CD14-positive monocyte (primary cell): ENCODE measurements at regions not wholly inside any gene's neighbourhood (a gene's known extent, or its start where the extent isn't known, plus 50 kb on each side); places are given as distances from the start of the nearest gene placed in this dataset.

Experiments
- DNase-seq, 3 donors: peaks; one replicate each; pipeline ENCODE4 v3.0.0-alpha.2; 2011 to 2022
- H2AFZ ChIP-seq: 2 replicates; pipeline ENCODE4 v1.6.0; 2012; ENCODE audit warnings: mild to moderate bottlenecking, low read depth, low read length, inconsistent platforms; ENCODE audit not compliant: insufficient read depth, poor library complexity, severe bottlenecking
- H3K27ac ChIP-seq, 2 donors: 1 replicate in 1 of 2; 2 replicates in 1 of 2; pipeline ENCODE4 v1.5.1; 2012 to 2013; ENCODE audit warnings: low read length in 2 of 2, control low read depth in 1 of 2, inconsistent platforms in 1 of 2, low read depth in 1 of 2, mild to moderate bottlenecking in 1 of 2
- H3K27me3 ChIP-seq, 2 donors: one replicate each; pipeline versions ENCODE4 v1.6.0 to v1.6.1; 2011 to 2013; ENCODE audit warnings: low read length in 2 of 2; ENCODE audit not compliant: control insufficient read depth in 2 of 2, insufficient read depth in 2 of 2
- H3K36me3 ChIP-seq, 2 donors: replicated peaks in 1 of 2; 1 replicate in 1 of 2; 2 replicates in 1 of 2; pipeline versions ENCODE4 v1.5.1 to v1.6.1; 2012 to 2013; ENCODE audit warnings: low read length in 2 of 2, control low read depth in 1 of 2, inconsistent platforms in 1 of 2, mild to moderate bottlenecking in 1 of 2; ENCODE audit not compliant: insufficient read depth in 2 of 2, control insufficient read depth in 1 of 2
- H3K4me1 ChIP-seq, 2 donors: 1 replicate in 1 of 2; 2 replicates in 1 of 2; pipeline versions ENCODE4 v1.5.1 to v1.6.1; 2012 to 2013; ENCODE audit warnings: low read length in 2 of 2, control low read depth in 1 of 2, inconsistent platforms in 1 of 2, mild to moderate bottlenecking in 1 of 2, moderate library complexity in 1 of 2; ENCODE audit not compliant: insufficient read depth in 2 of 2, control insufficient read depth in 1 of 2
- H3K4me2 ChIP-seq: replicated peaks from 2 replicates; pipeline ENCODE3; 2012; ENCODE audit warnings: low read length, moderate library complexity, mild to moderate bottlenecking; ENCODE audit not compliant: poor library complexity, severe bottlenecking; ENCODE audit errors: extremely low read depth
- H3K4me3 ChIP-seq, 3 experiments: fragments of 200-600 bp in 1 of 3; sonication (generic) in 1 of 3; replicated peaks in 1 of 3; 1 replicate in 2 of 3; 2 replicates in 1 of 3; pipeline ENCODE4 v1.5.1; 2011 to 2013; ENCODE audit warnings: low read length in 3 of 3, mild to moderate bottlenecking in 3 of 3, control low read depth in 2 of 3, low read depth in 2 of 3, inconsistent platforms in 1 of 3, moderate library complexity in 1 of 3
- H3K79me2 ChIP-seq: 2 replicates; pipeline ENCODE4 v1.6.0; 2012; ENCODE audit warnings: mild to moderate bottlenecking, control low read depth, inconsistent platforms, low read length, moderate library complexity; ENCODE audit not compliant: insufficient read depth
- H3K9ac ChIP-seq: 2 replicates; pipeline ENCODE4 v1.6.0; 2017; ENCODE audit warnings: low read length, mild to moderate bottlenecking; ENCODE audit not compliant: insufficient read depth, poor library complexity, severe bottlenecking
- H3K9me3 ChIP-seq, 2 donors: replicated peaks in 1 of 2; 1 replicate in 1 of 2; 2 replicates in 1 of 2; pipeline versions ENCODE4 v1.5.1 to v1.6.1; 2012 to 2013; ENCODE audit warnings: low read length in 2 of 2, control low read depth in 1 of 2; ENCODE audit not compliant: control insufficient read depth in 1 of 2, insufficient read depth in 1 of 2
- H4K20me1 ChIP-seq: 2 replicates; pipeline ENCODE4 v1.6.0; 2012; ENCODE audit warnings: mild to moderate bottlenecking, low read length, control low read depth, moderate library complexity; ENCODE audit not compliant: insufficient read depth
- H3K27ac Mint-ChIP-seq, 7 donors: one replicate each; pipeline ENCODE4 v1.8.0; 2020; ENCODE audit warnings: mild to moderate bottlenecking in 7 of 7, mixed read lengths in 7 of 7, moderate library complexity in 6 of 7, inconsistent platforms in 2 of 7
- H3K27me3 Mint-ChIP-seq, 3 donors: one replicate each; pipeline ENCODE4 v1.8.0; 2021 to 2022; ENCODE audit warnings: low read depth in 3 of 3, mild to moderate bottlenecking in 3 of 3, mixed read lengths in 3 of 3, moderate library complexity in 3 of 3, inconsistent platforms in 1 of 3
- H3K36me3 Mint-ChIP-seq, 2 donors: one replicate each; pipeline ENCODE4 v1.8.0; 2020; ENCODE audit warnings: mixed read lengths in 2 of 2, inconsistent platforms in 1 of 2, mild to moderate bottlenecking in 1 of 2
- H3K4me1 Mint-ChIP-seq: one replicate; pipeline ENCODE4 v1.8.0; 2020; ENCODE audit warnings: mild to moderate bottlenecking, mixed read lengths
- H3K4me3 Mint-ChIP-seq, 2 donors: one replicate each; pipeline ENCODE4 v1.8.0; 2020; ENCODE audit warnings: mild to moderate bottlenecking in 2 of 2, mixed read lengths in 2 of 2, moderate library complexity in 1 of 2
- H3K9me3 Mint-ChIP-seq, 7 donors: one replicate each; pipeline ENCODE4 v1.8.0; 2020 to 2022; ENCODE audit warnings: mixed read lengths in 7 of 7, mild to moderate bottlenecking in 6 of 7, moderate library complexity in 6 of 7, inconsistent platforms in 2 of 7
- WGBS: methylation state at CpG from one replicate; pipeline ENCODE4 v1.1.5; 2013; ENCODE audit warnings: missing lambda C conversion rate; ENCODE audit not compliant: insufficient coverage; 5-methylcytosine and 5-hydroxymethylcytosine counted together
- intact Hi-C, 2 donors: fragments of 100-400 bp; cut with micrococcal nuclease; formaldehyde crosslinking; loops; one replicate each; pipeline versions ENCODE4 v1.15.0 to v1.15.1; 2023
- TF ChIP-seq, protein P1 (sequence below): fragments of 200-600 bp; IDR thresholded peaks from one replicate; pipeline ENCODE4 v1.8.0; 2022; ENCODE audit warnings: antibody characterized with exemption, mild to moderate bottlenecking

GRCh38 chr5:93924628-93925027, 183.2 kb upstream of the POU5F2 start:
- Histone ChIP-seq H4K20me1 (no peaks in the 10 kb centered on the region), H3K4me1 (no peaks in the 10 kb centered on the region), H3K4me3 (no peak overlapping the region), H3K4me2 (no peak overlapping the region), H2AFZ (no peak overlapping the region), H3K9ac (no peak overlapping the region), H3K79me2 (no peaks in the 10 kb centered on the region), H3K36me3 (no peaks in the 10 kb centered on the region), H3K9me3 (no peaks in the 10 kb centered on the region), H3K27me3 (no peaks in the 10 kb centered on the region), H3K27ac (no peak overlapping the region)
- Mint-ChIP-seq H3K27ac (no peak overlapping the region), H3K9me3 (no peaks in the 10 kb centered on the region), H3K36me3 (peaks cover 3 to 7% of the 10 kb centered on the region in 2 donors), H3K4me3 (no peak overlapping the region), H3K4me1 (no peaks in the 10 kb centered on the region), H3K27me3 (no peaks in the 10 kb centered on the region)
- intact Hi-C loops = no loop called here
- no peak for DNase-seq
- WGBS = no CpG with 5 or more reads among the region's 2 CpGs
- TF ChIP-seq, protein P1, sequence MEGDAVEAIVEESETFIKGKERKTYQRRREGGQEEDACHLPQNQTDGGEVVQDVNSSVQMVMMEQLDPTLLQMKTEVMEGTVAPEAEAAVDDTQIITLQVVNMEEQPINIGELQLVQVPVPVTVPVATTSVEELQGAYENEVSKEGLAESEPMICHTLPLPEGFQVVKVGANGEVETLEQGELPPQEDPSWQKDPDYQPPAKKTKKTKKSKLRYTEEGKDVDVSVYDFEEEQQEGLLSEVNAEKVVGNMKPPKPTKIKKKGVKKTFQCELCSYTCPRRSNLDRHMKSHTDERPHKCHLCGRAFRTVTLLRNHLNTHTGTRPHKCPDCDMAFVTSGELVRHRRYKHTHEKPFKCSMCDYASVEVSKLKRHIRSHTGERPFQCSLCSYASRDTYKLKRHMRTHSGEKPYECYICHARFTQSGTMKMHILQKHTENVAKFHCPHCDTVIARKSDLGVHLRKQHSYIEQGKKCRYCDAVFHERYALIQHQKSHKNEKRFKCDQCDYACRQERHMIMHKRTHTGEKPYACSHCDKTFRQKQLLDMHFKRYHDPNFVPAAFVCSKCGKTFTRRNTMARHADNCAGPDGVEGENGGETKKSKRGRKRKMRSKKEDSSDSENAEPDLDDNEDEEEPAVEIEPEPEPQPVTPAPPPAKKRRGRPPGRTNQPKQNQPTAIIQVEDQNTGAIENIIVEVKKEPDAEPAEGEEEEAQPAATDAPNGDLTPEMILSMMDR = no peak

- Histone ChIP-seq H3K4me3 (no peak overlapping the region), H3K9me3 (no peaks in the 10 kb centered on the region), H4K20me1 (no peaks in the 10 kb centered on the region), H3K9ac (no peak overlapping the region), H3K79me2 (no peaks in the 10 kb centered on the region), H3K4me2 (no peak overlapping the region), H3K36me3 (no peaks in the 10 kb centered on the region), H3K27me3 (no peaks in the 10 kb centered on the region), H3K4me1 (no peaks in the 10 kb centered on the region), H2AFZ (no peak overlapping the region), H3K27ac (no peak overlapping the region)
- no peaks in the 10 kb centered on the region for H3K4me1 Mint-ChIP-seq
- H3K36me3 Mint-ChIP-seq = peaks cover 3 to 7% of the 10 kb centered on the region in 2 donors
- no CpG with 5 or more reads among the region's 5 CpGs for WGBS
- no peak for DNase-seq
- no peaks in the 10 kb centered on the region for H3K9me3 Mint-ChIP-seq
- H3K27ac Mint-ChIP-seq = no peak overlapping the region
- intact Hi-C loops = no loop called here
- TF ChIP-seq, protein P1 = no peak
- no peaks in the 10 kb centered on the region for H3K27me3 Mint-ChIP-seq
- H3K4me3 Mint-ChIP-seq = no peak overlapping the region
Measured at GRCh38 chr5:93922551-93922950, 181.2 kb upstream of the POU5F2 start.
